ENCODE measurements at regions not wholly inside any gene's neighbourhood (a gene's known extent, or its start where the extent isn't known, plus 50 kb on each side); places are given as distances from the start of the nearest gene placed in this dataset.

DNA sequence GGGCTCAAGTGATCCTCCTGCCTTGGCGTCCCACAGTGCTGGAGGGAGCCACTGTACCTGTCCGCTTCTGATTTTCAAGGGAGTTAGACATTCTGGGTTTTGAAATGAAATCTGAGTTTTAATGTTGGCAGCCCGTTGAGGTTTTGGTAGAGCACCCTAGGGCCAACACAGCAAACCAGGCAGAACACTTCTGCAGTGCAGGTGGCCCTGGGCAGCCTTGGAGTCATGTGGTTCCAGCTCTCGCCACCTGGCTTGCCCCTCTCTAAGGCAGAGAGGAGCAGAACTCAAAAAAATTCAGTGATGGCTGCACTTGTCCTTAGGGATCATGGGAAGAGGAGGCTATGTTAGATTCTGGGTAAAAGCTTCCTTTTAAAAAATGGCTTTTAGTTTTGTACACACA is 74.9 kb downstream of the CLDN34 start:
- TF ChIP-seq, protein P1, sequence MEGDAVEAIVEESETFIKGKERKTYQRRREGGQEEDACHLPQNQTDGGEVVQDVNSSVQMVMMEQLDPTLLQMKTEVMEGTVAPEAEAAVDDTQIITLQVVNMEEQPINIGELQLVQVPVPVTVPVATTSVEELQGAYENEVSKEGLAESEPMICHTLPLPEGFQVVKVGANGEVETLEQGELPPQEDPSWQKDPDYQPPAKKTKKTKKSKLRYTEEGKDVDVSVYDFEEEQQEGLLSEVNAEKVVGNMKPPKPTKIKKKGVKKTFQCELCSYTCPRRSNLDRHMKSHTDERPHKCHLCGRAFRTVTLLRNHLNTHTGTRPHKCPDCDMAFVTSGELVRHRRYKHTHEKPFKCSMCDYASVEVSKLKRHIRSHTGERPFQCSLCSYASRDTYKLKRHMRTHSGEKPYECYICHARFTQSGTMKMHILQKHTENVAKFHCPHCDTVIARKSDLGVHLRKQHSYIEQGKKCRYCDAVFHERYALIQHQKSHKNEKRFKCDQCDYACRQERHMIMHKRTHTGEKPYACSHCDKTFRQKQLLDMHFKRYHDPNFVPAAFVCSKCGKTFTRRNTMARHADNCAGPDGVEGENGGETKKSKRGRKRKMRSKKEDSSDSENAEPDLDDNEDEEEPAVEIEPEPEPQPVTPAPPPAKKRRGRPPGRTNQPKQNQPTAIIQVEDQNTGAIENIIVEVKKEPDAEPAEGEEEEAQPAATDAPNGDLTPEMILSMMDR (IDR thresholded peaks at IDR 0.05): no peak
- no peak for TF ChIP-seq POLR2A (IDR thresholded peaks at IDR 0.05)
